Transverse colon (tissue), 4 donors: ENCODE measurements at regions not wholly inside any gene's neighbourhood (a gene's known extent, or its start where the extent isn't known, plus 50 kb on each side); places are given as distances from the start of the nearest gene placed in this dataset.

Experiments
- DNase-seq: peaks from one replicate; pipeline ENCODE4 v3.0.0-alpha.2; 2019
- H3K27ac ChIP-seq, 4 donors: fragments of 200-600 bp; sonication (generic); 2 replicates each; pipeline ENCODE4 v1.5.1; 2016 to 2018; ENCODE audit warnings: inconsistent platforms in 4 of 4
- H3K27me3 ChIP-seq: fragments of 200-600 bp; sonication (generic); 2 replicates; pipeline ENCODE4 v1.5.1; 2017; ENCODE audit warnings: inconsistent platforms
- H3K36me3 ChIP-seq, 4 donors: fragments of 200-600 bp; sonication (generic); 2 replicates each; pipeline ENCODE4 v1.5.1; 2017 to 2019; ENCODE audit warnings: inconsistent platforms in 4 of 4
- H3K4me1 ChIP-seq, 4 donors: fragments of 200-600 bp; sonication (generic); 2 replicates each; pipeline ENCODE4 v1.5.1; 2017 to 2020; ENCODE audit warnings: inconsistent platforms in 4 of 4
- H3K4me3 ChIP-seq, 4 donors: fragments of 200-600 bp; sonication (generic); 1 replicate in 1 of 4; 2 replicates in 3 of 4; pipeline versions ENCODE4 v1.5.1 to v1.6.1; 2017 to 2019; ENCODE audit warnings: inconsistent platforms in 4 of 4
- H3K9me3 ChIP-seq, 2 donors: fragments of 200-600 bp; sonication (generic); 2 replicates each; pipeline ENCODE4 v1.5.1; 2017 to 2019; ENCODE audit warnings: inconsistent platforms in 2 of 2
- CTCF ChIP-seq, 5 experiments: fragments of 200-600 bp in 3 of 5; fragments of 450-650 bp in 2 of 5; sonication (generic) in 3 of 5; IDR thresholded peaks; 1 replicate in 2 of 5; 2 replicates in 3 of 5; pipeline ENCODE4 v1.5.1; 2016 to 2017; ENCODE audit warnings: antibody characterized with exemption in 5 of 5, inconsistent platforms in 3 of 5, mild to moderate bottlenecking in 2 of 5, moderate library complexity in 1 of 5
- EP300 ChIP-seq: sonication (generic); formaldehyde crosslinking; IDR thresholded peaks from one replicate; pipeline ENCODE4 v1.6.1; 2017; ENCODE audit warnings: antibody characterized with exemption, low read depth
- POLR2A ChIP-seq: fragments of 450-650 bp; IDR thresholded peaks from one replicate; pipeline ENCODE4 v1.6.1; 2016; ENCODE audit warnings: antibody characterized with exemption, mild to moderate bottlenecking, moderate library complexity
- POLR2AphosphoS5 ChIP-seq, 3 donors: sonication (generic); formaldehyde crosslinking; IDR thresholded peaks; one replicate each; pipeline ENCODE4 v1.6.1; 2016; ENCODE audit warnings: antibody characterized with exemption in 3 of 3
- WGBS, 2 donors: methylation state at CpG; one replicate each; pipeline ENCODE4 v1.1.5; 2018; ENCODE audit warnings: low coverage in 1 of 2; 5-methylcytosine and 5-hydroxymethylcytosine counted together
- in situ Hi-C, 4 donors: fragments of 200-750 bp; cut with MboI; loops; one replicate each; pipeline versions ENCODE4 v1.15.0 to v1.15.1; 2017; ENCODE audit warnings: low sequenced_read_pairs in 3 of 4, low pct_ligation_motif_present in 1 of 4, low pct_unique_long_range_greater_than_20kb in 1 of 4
- intact Hi-C: fragments of 100-400 bp; cut with DNase I; formaldehyde crosslinking; loops from one replicate; pipeline ENCODE4 v1.15.1; 2023; ENCODE audit warnings: low total_unique reads

GRCh38 chr2:176729706-176730569 lies 460.7 kb downstream of the MTX2 start:
- Histone ChIP-seq H3K27me3 (no peaks in the 10 kb centered on the region), H3K4me1 (no peaks in the 10 kb centered on the region), H3K36me3 (no peaks in the 10 kb centered on the region), H3K4me3 (no peak overlapping the region), H3K9me3 (no peaks in the 10 kb centered on the region), H3K27ac (no peak overlapping the region)
- TF ChIP-seq CTCF (IDR thresholded peaks at IDR 0.05) (no peak), EP300 (no peak), POLR2A (no peak), POLR2AphosphoS5 (IDR thresholded peaks at IDR 0.05) (no peak)
- in situ Hi-C loops: no loop called here
- intact Hi-C loops: no loop called here
- no peak for DNase-seq
- WGBS, 2 donors: 20% methylated on average over 1 of the region's 1 CpG; no CpG with 5 or more reads in 1 of the 2 donors

- no peaks in the 10 kb centered on the region for H3K9me3 ChIP-seq
- no peak overlapping the region for H3K27ac ChIP-seq
- H3K4me1 ChIP-seq: no peaks in the 10 kb centered on the region
- H3K27me3 ChIP-seq: no peaks in the 10 kb centered on the region
- DNase-seq: no peak
- WGBS, 2 donors: 60 to 73% methylated on average over 1 of the region's 1 CpG
- no peaks in the 10 kb centered on the region for H3K36me3 ChIP-seq
- in situ Hi-C loops (no loop called here), intact Hi-C loops (no loop called here)
- TF ChIP-seq CTCF (IDR thresholded peaks at IDR 0.05): no peak
- H3K4me3 ChIP-seq: no peak overlapping the region
These were observed 463.5 kb downstream of the MTX2 start for GRCh38 chr2:176732780-176733179.

- WGBS, 2 donors: 85 to 92% methylated on average over 3 of the region's 3 CpGs
- intact Hi-C loops (no loop called here), in situ Hi-C loops (no loop called here)
- Histone ChIP-seq H3K27ac (no peak overlapping the region), H3K4me3 (no peak overlapping the region), H3K27me3 (no peaks in the 10 kb centered on the region), H3K4me1 (no peaks in the 10 kb centered on the region), H3K9me3 (no peaks in the 10 kb centered on the region), H3K36me3 (no peaks in the 10 kb centered on the region)
- no peak for DNase-seq
- TF ChIP-seq POLR2A (no peak), CTCF (IDR thresholded peaks at IDR 0.05) (no peak), EP300 (no peak), POLR2AphosphoS5 (IDR thresholded peaks at IDR 0.05) (no peak)
These were observed 464.6 kb downstream of the MTX2 start for GRCh38 chr2:176733698-176734430.

GRCh38 chr2:176734868-176735267 lies 465.6 kb downstream of the MTX2 start:
- 77 to 80% methylated on average over 5 of the region's 5 CpGs for WGBS, 2 donors
- in situ Hi-C loops: no loop called here

More at GRCh38 chr2:176734868-176735267, 465.6 kb downstream of the MTX2 start:
- Histone ChIP-seq H3K27me3 (no peaks in the 10 kb centered on the region), H3K9me3 (no peaks in the 10 kb centered on the region), H3K36me3 (no peaks in the 10 kb centered on the region), H3K4me1 (no peaks in the 10 kb centered on the region), H3K4me3 (no peak overlapping the region), H3K27ac (no peak overlapping the region)
- intact Hi-C loops: no loop called here
- TF ChIP-seq POLR2A (no peak), POLR2AphosphoS5 (IDR thresholded peaks at IDR 0.05) (no peak), EP300 (no peak), CTCF (IDR thresholded peaks at IDR 0.05) (no peak)
- no peak for DNase-seq
